ENCODE measurements at regions not wholly inside any gene's neighbourhood (a gene's known extent, or its start where the extent isn't known, plus 50 kb on each side); places are given as distances from the start of the nearest gene placed in this dataset.

DNA sequence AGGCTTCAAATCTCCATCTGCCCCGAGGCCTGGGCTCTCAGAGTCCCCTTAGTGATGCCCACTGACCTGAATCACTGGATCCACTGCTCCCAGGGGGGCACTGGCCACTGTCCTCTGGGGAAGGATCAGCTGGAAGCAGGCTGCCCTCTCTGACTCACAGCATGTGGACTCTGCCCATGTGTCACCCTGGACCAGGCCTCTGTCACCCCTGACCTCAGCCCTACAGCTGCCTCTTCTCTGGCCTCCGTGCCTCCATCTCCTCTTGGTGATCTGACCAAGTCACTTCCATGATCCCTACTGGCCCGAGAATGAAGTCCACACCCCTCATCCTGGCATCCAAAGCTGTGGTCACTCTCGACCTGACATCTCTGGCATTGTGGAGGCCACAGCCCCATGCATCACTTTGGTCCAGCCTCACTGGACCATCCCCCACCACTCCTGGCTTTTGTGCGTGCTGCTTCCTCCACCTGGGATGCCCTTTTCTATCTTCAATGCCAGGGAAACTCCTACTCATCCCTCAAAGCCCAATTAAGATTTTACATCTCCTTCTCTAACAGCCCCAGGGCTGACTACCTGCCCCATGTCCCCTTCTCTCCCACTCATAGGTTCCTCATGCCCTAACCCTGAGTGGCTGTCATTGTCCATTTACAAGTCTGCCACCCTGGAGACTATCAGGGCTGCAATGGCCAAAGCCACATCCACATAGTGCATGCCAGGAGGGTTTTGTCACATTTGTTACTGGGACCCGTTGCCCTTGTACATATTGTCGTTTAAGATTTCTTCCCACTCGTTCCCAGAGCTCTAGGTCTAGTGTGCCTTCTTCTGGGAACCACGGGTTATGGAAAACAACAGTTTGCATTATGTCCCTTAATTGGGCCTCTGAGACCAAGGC lies 685.0 kb downstream of the MATN1 start:
- DNase-seq, result no peak

DNA sequence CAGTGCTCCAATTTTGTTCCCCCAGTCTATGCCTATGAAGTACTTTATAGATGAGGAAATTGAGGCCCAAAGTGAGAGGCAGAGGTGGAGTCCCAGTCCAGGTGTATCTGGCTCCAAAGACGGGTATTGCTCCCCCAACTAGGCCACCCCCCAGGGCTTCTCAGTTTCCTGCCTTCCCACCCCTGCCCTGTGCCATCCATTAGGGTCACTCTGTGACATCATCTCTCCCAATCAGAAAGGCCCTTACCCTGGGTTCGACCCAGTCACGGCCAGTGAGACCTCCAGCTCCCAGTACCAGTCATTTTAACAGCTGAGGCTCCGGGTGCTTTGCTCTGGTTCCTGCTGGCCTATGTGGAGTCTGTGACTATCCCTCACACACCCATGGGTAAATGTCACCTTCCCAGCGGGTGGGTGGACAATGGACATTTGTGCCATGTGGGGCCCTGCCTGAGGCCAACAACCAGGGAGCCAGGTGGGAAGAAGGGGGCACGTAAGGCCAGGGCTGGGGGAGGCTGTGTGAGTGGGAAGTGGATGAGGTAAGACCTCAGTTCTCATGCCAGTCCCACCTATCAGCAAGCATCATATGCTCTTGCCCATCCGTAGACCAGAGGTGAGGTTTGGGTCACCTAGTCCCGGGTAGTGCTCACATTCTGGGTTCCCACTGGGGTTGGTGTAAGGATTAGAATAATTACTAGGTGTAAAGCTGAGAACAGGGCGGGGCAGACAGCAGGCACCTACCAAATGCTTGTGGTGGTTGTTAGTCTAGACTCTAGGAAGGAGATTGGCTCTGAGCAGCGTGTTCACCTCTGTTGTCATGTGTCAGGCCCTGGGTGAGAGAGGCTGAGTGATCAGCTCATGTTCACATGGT lies 685.9 kb downstream of the MATN1 start:
- no peak for DNase-seq

DNA sequence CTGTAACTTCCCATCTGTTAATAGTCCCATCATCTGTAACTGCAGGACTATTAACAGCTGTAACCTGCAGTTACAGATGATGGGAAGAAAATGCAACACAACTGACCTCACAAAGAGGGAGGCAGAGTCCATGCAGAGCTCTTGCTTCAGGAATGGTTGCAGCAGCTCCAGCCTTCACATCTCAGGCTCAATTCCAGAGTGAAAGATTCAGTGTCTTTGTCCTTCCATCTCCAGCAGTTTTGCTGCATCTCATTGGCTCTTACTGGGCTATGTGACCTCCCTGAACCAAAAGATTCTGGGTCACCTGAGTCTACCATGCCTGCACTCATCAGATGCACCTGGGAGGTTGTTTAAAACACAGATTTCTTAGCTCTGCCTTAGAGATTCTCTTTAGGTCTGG lies 686.7 kb downstream of the MATN1 start:
- DNase-seq, result no peak

DNA sequence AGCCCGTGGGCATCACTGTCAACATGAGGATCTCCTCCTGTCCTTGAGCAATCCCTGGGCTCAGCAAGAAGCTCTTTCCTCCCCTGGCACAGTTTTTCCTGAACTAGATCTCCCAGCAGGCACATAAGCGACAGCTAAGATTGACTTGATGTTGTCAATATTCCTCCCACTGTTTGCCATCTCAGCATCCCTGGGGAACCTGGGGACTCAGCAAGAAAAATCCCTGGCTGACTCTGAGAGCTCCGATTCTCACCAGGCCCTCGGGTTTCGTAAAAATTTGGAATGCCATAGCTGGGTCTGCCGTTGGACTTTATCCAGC lies 687.2 kb downstream of the MATN1 start:
- DNase-seq, result no peak

DNA sequence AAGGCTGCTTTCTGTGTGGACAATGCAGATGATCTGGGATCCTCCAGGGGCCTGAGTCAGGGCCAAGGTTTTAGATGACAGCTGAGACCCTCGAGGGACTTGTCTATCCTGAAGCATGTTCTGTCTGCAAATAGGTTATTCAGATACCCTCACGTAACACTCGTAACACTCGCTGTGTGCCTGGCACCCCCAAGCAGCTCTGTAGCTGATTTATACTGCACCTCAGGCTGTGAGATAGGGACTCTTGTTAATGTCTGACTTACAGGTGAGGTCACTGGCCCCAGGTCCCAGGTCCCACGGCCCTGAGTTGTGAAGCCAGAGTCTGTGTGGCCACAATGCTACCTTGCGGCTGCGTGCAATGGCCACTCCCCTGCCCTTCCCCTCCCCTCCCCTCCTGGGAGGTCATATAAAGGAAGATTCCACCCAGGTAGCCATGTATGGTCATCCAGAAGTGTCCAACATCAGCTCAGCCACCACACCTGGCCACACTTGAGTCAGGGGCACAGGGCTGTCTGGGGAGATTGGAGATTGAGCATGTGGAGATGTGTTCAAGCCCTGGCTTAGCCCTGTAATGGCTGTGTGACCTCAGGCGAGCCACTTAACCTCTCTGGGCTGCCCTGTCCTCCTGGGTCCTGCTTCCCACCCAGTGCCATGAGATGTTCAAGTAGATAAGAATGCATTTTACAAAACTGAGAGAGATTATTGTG lies 687.7 kb downstream of the MATN1 start:
- DNase-seq, result no peak

DNA sequence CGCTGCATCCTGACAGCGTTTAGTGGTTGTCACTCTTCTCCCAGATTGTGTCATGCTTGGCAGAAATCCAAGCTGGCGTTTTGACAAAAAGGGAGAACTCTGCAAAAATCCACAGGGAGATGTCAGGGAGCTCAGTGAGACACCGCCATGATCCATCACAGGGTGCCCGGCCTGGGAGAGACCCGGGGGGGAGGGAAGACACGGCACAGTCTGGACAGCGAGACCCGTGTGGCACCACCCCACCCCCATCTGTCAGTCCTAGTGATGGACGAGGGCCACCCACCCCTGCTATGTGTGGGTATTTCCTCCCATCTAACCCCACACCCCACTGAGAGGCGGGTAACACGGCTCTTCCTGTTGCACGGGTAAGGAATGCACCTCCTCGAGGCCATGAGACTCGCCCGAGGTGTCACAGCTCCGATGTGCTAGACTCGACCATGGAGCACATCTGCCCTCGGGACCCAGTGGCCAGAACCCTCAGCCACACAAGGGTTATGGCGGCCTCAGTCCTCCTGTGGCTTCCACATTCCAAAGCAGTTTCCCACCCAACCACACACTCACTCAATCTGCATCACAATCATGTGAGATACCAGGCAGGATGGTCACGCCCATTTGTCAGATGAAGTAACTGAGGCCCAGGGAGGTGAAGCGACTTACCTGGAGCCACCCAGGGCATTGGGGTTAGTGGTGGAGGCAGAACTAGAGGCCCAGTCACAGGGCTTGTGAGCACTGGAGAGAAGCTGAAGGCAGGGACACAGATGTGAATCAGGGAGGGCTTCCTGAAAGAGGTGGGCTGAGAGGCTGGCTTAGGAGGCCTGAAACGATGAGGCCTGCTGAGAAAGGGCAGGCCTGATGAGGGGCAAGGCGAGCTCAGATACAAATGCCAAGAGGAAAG lies 688.5 kb downstream of the MATN1 start:
- no peak for DNase-seq

DNA sequence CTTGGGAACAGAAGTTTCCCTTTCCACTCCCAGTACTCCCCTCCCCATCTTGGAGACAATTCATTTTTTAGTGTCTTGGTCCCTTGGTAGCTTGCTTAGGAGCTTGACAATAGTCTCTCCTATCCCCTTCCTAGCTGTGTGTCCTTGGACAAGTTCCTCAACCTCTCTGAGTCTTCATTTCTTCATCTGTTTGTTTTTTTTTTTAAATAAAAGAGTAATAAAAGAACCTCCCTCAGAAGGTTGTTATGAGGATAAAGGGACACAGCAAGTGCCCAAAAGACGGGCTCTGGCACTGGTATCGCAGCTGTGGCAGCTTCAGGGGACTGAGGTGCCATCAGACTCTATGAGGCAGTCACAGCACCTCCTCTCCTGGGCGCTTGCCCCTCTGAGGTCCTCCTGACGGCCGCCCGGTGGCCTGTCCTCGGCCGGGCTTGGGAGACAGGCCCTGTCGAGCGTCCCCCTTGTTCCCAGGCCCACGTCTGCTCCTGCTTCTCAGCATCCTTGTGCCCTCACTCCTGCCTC lies 689.2 kb downstream of the MATN1 start:
- DNase-seq, result no peak

DNA sequence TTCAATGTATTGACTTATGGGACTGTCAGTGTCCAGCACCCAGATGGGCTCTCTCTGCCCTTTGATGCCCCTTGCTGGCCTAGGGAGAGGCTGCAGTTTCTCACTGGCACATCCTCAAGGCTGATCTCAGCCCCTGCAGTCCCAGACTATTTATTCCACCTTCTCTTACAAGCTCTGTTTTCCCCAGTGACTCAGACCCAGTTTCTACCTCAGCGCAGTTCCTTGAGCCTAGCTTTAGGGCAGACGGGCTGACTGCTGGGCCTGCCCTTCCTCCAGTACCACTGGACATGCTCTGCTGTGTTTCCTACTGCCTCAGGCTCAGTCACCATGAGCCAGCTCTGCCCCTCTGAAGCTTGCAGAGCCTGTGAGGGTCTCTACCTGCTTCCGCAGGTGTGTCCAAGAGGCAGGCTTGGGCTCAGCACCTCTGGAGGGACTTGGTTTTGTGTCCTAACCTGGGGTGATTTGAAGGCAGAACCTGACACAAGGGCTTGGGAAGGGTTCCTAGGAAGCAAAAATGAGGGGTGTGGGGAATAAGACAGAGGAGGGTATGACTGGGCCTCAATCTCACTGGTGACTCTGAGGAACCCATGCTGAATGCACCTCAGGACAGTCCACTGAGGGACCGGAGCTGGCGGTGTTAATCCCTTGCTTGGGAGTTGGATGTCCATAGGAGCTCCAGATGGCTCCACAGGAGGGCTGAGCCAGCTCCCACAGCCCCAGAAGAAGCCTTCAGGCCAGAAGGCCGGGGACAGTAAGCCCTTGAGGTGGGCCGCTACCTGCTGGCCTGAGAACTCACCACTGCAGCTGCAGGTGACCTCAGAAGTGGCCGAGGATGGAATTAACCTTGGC lies 689.9 kb downstream of the MATN1 start:
- no peak for DNase-seq

DNA sequence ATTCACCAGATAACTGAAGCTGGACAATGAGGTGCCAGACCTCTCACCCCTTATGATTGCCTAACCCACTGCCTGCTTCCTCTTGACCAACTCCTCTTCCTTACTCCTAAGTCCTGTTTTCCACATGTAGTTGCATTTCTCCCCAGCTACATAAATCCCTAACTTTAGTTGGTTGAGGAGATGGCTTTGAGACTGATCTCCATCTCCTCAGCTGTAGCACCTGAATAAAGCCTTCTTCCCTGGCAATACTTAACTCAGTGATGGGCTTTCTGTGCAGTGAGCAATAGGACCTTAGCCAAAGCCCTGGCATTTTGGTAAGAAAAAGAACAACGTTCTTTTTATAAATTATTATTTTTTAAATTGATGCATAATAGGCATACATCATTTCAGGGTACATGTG lies 691.1 kb downstream of the MATN1 start:
- DNase-seq, result no peak

DNA sequence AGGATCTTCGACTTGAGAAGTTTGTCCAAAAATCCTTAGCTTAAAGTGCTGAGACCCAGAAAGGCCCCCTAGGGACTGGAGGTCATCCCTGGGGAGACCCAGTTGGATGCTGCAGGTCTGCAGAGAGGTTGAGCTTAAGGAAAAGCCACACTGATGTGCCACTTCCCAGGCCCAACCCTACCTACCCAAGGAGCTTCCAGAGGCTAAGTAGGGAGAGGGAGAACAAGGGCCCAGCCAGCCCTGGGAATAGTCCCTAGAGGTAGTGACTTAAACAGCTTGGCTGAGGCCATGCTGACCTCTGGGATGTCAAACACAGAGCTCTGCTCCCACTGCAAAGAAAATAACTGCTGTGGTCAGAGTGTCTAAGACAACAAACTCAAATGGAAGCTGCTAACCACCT lies 693.7 kb downstream of the MATN1 start:
- DNase-seq, result no peak

DNA sequence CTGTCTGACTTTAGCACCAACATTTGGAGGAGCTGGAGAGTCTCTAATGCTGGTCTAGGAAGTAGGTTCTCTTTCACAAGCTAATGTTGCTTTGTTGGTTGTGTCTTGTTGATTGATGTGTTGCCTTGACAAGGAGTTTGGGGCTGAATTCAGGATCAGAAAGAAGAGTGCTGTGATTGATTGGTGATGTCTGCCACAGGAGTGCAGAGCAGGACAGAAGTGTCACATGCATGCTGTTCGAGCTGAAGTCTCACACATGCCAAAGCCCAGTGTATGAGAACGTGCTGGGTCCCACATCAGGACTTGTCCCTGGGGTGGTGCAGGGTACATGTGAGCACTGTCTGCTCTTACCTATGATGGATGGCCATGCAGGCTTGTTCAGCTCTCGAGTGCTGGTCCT lies 694.4 kb downstream of the MATN1 start:
- DNase-seq, result no peak

DNA sequence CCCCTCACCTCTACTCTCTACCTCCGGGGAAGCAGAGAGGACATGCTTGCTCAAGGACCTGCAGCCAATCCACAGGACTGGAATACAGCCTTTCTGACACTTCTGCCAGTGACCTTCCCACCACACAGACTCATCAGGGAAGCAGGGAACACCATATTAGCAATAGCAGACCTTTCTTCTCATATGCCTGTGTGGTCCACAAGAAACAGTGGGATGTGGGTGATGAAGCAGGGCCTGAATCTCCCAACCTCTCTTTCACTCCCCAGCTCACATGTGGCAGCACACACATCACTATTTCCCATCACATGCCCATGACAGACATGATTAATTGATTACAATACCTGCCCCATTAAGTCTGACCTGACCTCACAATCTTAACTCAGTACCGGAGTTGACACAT lies 695.1 kb downstream of the MATN1 start:
- no peak for DNase-seq

DNA sequence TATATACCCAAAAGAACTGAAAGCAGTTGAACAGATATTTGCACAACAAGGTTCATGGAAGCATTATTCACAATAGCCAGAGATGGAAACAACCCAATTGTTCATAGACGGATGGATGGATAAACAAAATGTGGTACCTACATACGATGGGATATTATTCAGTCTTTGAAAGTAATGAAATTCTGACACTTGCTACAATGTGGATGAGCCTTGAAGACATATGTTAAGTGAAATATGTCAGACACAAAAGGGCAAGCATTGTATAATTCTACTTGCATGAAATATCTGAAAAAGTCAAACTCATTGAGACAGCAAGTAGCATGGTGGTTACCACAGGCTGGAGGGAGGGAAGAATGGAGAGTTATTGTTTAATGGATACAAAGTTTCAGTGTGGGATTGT lies 696.1 kb downstream of the MATN1 start:
- DNase-seq, result no peak

DNA sequence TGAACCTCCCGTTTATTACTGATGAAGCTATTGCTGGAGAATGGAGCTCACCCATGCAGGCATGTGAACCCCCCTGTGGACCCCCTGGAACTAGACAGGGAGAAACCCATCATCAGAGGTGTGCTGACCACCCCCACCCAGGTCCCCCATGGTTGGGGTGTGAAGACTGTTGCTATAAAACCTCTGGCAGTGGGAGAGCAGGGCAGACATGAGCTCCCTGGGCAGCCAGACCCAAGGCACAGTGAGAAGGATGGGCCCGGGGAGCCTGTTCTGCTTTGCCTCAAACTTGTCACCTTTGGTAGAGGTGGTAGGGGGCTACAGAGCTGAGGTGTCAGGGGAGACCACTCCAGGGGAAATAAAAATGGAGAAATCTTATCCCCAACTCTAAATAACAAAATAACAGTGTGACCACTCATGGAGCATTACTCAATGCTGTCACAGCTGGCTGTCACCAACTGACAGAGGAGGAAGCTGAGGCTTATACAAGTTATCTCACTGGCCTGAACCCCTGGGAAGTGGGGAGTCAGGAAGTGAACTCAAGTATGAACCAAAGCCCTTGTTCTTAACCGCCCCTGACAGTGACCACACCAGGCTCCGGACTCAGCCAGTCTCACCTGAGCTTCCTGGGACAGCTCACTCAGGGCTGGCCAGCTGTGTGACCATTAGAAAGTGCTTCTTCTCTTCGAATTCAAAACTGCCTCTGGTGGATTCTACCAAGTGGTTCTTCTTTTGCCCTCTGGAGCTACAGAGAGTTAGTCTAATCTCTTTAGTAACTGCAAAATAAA lies 698.8 kb downstream of the MATN1 start:
- no peak for DNase-seq

DNA sequence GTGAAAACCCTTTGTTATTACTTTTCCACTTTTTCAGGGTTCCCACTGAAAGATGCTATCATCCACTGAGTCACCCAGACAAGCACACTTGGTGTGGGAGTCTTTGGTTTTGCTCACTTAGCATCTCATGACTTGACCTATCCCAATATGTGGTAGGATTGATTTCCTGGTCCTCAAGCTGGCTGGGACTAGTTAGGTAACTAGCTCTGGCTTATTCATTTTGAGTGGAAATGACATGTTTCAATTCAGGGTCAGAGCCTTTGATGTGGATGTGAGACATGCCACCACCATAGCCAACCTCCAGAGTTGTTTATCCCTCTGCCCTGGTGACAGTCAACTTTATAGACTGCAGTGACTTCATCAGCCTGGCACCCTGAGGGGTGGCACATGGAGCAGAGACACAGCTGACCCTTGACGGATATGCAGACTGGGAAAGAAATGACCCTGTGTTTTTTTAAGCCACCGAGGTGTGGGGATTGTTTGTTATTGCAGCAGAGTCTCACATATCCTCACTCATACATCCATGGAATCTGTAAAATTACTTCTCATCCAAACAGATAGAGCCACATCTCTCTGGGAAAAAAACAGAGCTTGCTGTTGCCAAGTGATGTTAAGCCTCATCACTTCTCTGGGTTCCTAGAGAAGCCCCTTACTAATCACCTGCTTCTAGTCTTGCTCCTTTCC lies 699.9 kb downstream of the MATN1 start:
- no peak for DNase-seq

DNA sequence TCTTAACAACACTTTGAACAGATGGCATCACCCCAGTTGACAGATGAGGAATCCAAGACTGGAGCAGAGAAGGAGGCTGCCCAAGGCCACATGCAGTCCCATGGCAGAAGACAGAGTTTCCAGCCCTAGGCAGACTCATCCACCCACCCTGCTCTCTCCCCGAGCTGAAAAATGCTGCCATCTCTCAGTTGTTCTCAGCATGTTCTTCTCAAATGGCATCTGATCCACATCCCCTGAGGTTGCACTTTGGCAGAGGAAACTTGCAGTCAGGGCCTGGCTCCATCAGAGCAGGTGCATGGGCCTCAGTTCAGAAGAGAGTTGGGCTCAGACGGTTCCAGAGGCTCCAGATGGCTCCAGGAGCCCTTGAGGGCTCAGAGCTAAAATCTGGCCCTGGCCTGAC lies 709.4 kb downstream of the MATN1 start:
- no peak for DNase-seq

DNA sequence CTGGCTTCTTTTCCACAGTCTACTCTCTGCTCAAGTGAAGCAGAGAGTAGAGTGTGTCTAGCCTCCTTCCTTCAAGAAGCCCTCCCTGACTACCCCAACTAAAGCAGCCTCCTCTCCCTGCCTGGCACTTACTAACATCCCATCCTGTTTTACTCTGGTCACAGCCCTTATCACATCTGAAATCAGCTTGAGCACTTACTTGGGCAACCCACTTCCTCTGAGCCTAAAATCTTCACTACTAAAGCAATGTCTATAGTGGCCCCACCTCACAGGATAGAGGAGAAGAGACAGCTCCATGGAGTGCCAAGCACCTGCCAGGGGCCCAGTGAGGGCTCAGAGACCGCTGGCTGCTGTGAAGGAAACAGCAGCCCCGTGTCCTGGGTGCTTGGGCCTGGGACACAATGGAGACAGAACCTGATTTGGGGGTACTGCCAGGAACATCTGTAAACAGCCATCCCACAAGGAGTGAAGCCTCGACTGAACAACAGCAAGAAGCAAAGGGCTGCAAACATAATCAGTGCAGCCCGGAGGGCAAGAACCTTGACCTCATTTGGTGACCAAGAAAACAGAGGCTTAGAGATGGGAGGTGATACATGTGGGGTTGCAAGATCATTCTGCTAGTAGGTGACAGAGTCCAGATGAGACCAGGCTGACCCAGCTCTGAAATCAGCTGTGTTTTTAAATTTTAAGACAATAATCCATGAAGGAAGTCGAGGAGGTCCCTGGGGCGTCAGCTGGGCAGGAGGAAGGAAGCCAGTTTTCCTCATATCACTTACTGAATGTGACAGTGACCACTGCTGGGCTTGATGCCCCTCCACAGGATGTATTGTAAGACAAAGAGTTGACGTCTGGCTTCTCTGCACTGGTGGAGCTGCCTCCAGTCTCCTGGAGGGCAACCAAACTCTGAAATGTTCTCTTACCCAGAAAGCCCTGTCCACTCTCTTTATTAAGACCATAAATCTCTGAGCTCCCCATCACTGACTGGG lies 710.6 kb downstream of the MATN1 start:
- DNase-seq, result no peak

DNA sequence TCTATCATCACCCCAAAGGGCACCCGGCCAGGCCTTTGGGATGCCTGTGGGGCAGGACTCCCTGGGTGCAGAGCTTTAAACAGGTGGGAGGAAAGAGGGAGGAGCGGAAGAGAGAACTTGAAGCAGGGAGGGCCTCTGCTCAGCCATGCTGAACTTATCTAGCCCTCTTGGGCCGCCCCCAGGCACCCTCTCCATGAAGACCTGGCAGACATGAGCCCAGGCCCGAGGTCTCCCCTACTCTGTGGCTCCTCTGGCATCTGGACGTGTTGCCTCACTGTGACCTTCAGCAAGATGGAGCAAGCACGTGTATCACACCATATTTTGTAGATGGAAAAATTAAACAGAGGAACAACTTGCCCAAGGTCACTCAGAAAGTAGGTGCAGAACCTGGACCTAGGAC lies 711.4 kb downstream of the MATN1 start:
- no peak for DNase-seq
